Suprapubic skin (tissue), 4 donors: ENCODE measurements at regions not wholly inside any gene's neighbourhood (a gene's known extent, or its start where the extent isn't known, plus 50 kb on each side); places are given as distances from the start of the nearest gene placed in this dataset.
"Not testable (repeated sequence)": the region's sequence is repeated elsewhere in the genome, so short reads cannot be mapped to it uniquely, and the experiment has no call there.

ENCODE experiments used
- CTCF ChIP-seq, 2 donors: fragments of 200-600 bp in 1 of 2; fragments of 450-650 bp in 1 of 2; sonication (generic) in 1 of 2; IDR thresholded peaks; one replicate each; pipeline ENCODE4 v1.5.1; 2016 to 2019; ENCODE audit warnings: antibody characterized with exemption in 2 of 2, mild to moderate bottlenecking in 1 of 2, moderate library complexity in 1 of 2
- EP300 ChIP-seq: sonication (generic); formaldehyde crosslinking; IDR thresholded peaks from one replicate; pipeline ENCODE4 v1.6.1; 2017; ENCODE audit warnings: antibody characterized with exemption
- POLR2A ChIP-seq, 2 donors: fragments of 450-650 bp; IDR thresholded peaks; one replicate each; pipeline ENCODE4 v1.6.1; 2017; ENCODE audit warnings: antibody characterized with exemption in 2 of 2, mild to moderate bottlenecking in 2 of 2, moderate library complexity in 2 of 2
- POLR2AphosphoS5 ChIP-seq, 3 donors: sonication (generic); formaldehyde crosslinking; IDR thresholded peaks; one replicate each; pipeline ENCODE4 v1.6.1; 2017; ENCODE audit warnings: antibody characterized with exemption in 3 of 3

GRCh38 chr2:34210382-34210781 is 611.3 kb upstream of the FAM98A start:
- TF ChIP-seq POLR2A (IDR thresholded peaks at IDR 0.05); CTCF (IDR thresholded peaks at IDR 0.05); POLR2AphosphoS5 (IDR thresholded peaks at IDR 0.05); EP300: not testable (repeated sequence)
